GM20000 (cell line): ENCODE measurements at regions not wholly inside any gene's neighbourhood (a gene's known extent, or its start where the extent isn't known, plus 50 kb on each side); places are given as distances from the start of the nearest gene placed in this dataset.

ENCODE experiments used
- DNase-seq: peaks from one replicate; pipeline ENCODE4 v3.0.0; 2012; ENCODE audit warnings: low spot score
- TF ChIP-seq, protein P1 (sequence below): IDR thresholded peaks from 2 replicates; pipeline ENCODE4 v1.5.1; 2012; ENCODE audit warnings: mild to moderate bottlenecking, control low read depth; ENCODE audit errors: extremely low read depth, missing control alignments

DNA sequence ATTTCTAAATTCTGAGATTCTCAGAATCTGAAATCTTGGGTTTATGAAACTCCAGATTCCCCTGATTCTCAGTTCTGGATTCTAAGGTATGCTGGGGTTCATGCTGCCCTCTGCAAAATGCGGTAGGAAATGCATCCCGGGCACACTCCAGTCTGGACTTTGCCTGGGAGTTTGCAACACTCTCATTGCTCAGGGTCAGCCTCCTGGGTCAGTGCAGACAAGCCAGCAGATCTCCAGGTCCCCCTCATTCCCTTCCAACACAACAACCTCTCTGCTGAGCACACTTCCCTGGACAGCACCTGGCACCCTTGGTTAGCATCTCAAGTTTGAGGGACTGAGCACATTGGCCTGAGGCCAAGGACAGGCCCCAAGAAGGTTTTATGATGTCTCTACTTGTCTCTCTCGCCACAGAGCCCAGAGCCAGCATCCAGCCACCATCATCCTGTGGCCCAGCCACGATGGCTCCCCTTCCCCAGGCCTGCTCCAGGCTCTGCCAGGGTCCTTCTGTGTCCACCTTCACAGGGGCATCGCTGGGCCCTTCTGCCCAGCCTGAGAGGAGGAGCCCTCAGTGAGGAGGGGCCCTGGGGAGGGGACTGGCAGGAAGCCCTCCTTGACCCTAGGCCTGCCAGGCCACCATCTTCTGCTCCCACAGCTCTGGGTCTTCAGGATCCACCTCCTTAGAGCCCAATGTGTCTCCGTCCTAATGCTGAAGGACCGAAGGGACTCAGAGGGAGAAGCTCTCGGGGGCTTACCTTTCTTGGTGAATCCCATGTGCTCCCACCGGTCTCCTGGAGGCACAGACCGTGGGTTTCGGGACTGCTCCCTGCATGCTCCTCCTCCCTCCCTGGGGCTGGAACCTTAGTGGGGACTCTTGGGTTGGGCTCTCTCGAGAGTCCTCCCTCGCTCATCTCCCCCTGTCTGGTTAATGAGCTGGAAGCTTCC, 550.7 kb downstream of the PTPRU start:
- TF ChIP-seq, protein P1, sequence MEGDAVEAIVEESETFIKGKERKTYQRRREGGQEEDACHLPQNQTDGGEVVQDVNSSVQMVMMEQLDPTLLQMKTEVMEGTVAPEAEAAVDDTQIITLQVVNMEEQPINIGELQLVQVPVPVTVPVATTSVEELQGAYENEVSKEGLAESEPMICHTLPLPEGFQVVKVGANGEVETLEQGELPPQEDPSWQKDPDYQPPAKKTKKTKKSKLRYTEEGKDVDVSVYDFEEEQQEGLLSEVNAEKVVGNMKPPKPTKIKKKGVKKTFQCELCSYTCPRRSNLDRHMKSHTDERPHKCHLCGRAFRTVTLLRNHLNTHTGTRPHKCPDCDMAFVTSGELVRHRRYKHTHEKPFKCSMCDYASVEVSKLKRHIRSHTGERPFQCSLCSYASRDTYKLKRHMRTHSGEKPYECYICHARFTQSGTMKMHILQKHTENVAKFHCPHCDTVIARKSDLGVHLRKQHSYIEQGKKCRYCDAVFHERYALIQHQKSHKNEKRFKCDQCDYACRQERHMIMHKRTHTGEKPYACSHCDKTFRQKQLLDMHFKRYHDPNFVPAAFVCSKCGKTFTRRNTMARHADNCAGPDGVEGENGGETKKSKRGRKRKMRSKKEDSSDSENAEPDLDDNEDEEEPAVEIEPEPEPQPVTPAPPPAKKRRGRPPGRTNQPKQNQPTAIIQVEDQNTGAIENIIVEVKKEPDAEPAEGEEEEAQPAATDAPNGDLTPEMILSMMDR: no peak
- DNase-seq: no peak

DNA sequence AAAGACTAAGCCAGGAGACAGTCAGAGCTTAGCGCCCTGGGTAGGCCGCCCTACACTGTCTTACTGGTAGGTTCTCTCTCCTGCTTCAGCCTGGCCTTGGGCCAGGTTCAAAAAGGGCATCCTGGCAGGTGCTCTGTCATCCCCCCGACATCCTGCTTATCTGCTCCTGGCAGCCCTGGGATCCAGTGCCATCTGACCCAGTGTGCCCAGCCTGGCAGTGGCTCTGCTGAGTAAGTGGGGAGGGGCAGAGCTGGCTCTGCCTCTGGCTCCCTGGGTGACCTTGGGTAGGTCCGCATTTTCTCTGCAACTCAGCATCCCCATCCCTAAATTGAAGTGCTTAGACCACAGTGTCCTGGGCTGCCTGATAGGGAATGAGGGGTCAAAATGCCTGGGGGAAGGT, 549.9 kb downstream of the PTPRU start:
- DNase-seq: no peak
- TF ChIP-seq, protein P1: no peak

DNA sequence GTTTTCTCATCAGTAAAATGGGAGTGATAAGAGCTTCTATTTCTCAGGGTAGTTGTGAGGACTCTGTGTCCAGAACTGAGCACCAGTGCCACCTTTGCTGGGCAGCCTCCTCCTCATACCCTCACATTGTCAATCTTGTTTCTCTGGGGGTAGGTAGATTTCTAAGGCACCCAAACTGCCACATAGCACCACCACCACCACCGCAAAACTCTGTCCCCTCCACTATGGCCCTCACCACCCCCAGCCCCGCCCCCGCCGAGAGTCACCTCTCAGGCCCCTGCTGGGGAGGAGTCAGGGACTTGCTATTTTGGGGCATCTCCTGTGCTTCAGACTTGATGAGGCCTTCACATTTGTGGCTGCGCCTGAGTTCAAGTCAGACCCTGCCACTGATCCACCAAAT, 549.2 kb downstream of the PTPRU start:
- TF ChIP-seq, protein P1: no peak
- no peak for DNase-seq

DNA sequence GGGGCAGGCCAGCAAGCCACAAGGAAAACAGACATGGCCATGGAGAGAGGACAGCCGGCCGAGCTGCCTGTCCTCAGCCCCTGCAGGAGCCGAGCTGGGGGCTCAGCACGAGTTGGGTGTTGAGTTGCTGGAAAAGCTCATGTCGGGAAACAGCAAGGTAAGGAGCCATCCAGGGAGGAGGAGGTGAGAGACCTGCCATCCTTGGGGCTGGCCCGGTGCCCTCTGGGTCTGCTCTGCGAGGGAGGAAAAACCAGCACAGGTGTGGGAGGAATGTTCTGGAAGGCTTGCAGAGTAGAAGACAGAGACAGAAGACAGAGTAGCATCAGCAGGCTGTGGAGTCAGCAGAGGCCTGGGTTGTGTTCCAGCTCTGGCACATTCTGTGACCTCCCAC, 548.8 kb downstream of the PTPRU start:
- no peak for DNase-seq
- TF ChIP-seq, protein P1: no peak

DNA sequence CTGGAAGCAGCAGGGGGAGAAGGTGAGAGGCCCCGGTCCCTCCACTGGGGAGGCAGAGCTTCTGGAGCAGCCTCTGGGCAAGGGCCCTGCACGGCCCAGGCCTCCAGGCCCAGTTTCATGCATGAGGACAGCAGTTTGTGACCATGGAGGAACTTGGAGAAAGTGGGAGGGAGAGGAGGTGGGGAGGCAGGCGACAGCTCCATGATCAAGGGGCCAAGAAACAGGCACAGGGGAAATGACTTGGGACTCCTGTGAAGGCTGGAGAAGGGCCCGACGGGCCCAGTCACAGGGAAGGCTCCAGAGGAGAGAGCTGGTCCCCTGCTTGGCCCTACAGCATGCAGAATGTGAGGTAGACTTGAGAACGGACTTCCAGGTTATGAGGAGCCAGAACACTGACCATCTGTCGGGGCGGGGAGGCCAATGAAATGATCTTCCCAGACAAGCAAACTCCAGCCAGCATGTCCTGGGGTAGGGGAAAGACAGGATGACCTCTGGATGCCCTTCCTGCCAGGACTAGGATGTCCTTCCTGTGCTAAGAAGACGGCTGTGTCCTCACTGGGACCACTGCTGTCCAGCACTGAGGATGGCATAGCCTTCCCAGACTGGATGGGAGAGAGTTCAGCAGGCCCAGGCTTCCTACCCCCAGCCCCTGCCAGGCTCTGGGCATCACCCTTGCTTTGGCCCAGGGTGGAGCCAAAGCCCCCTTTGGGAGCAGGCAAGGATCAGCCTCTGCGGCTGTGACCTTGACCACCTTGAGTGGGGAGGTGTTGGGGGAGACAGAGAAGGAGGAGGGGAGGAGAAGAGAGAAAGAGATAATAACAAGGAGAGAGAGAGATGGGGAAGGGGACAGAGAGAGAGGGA, 548.2 kb downstream of the PTPRU start:
- TF ChIP-seq, protein P1: no peak
- no peak for DNase-seq

DNA sequence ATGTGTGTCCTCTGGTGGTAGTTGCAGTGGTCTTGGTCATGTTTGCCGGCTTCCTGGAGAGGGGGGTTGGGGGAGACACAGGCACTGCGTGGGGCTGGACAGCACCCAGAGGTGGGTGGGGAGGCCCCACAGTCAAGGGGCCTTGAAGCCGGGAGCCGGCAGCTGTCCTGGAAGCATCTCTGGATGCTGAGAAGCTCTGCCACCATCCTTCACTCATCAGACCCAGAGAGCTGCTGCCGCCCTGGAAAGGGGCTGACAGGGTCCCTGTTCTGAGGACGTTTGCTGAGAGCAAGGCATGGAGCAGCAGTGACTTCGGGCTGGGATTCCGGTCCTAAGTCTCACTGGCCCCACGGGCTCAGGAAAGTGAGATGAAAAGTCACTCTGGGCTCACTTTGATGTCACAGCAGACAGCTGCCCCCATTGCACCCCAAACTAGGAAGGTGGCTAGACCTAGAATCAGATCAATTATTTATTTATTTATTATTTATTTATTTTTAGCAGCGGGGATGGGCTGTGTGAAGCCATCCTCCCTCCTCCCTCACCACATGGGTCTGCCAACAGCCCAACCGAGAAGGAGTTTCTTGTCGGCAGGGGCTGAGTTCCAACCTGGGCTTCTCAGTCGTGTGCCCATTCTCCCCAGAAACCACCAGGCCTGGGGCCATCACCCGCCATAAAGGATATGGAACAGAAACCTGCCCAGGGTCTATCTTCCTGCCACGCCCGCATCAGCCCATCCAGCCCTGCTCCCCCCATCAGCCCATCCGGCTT, 547.4 kb downstream of the PTPRU start:
- DNase-seq: no peak
- TF ChIP-seq, protein P1: no peak
